SK-N-SH (cell line): ENCODE measurements at regions not wholly inside any gene's neighbourhood (a gene's known extent, or its start where the extent isn't known, plus 50 kb on each side); places are given as distances from the start of the nearest gene placed in this dataset.

ENCODE experiments used
- CTCF ChIA-PET: fragments of 300-600, 350-600 bp; formaldehyde crosslinking; extraction: SDS; loops from one replicate; lab custom pipeline; 2021; lab: Yijun Ruan, JAX
- POLR2A ChIA-PET: fragments of 350-600 bp; sonication (Branson Sonifier 250); formaldehyde crosslinking; extraction: SDS; loops from one replicate; lab custom pipeline; 2020; ENCODE audit warnings: antibody characterized with exemption, inconsistent platforms; lab: Yijun Ruan, JAX
- DNase-seq: peaks from one replicate; pipeline ENCODE4 v3.0.0; 2012
- H2AFZ ChIP-seq: fragments of 200-600 bp; sonication (generic); 2 replicates; pipeline ENCODE4 v1.8.1; 2016; ENCODE audit warnings: antibody characterized with exemption, mild to moderate bottlenecking, low read depth
- H3F3A ChIP-seq: fragments of 200-600 bp; sonication (generic); replicated peaks from 2 replicates; pipeline ENCODE3; 2016; ENCODE audit warnings: antibody characterized with exemption, mild to moderate bottlenecking; ENCODE audit not compliant: insufficient read depth
- H3K27ac ChIP-seq, 2 experiments: fragments of 200-500 bp in 1 of 2; fragments of 200-600 bp in 1 of 2; sonication (Bioruptor generic) in 1 of 2; sonication (generic), shearing (Covaris generic) in 1 of 2; 2 replicates each; pipeline versions ENCODE4 v1.5.1 to v1.6.1; 2014 to 2016; ENCODE audit warnings: low read depth in 2 of 2, inconsistent platforms in 1 of 2, low read length in 1 of 2, mild to moderate bottlenecking in 1 of 2, mixed read lengths in 1 of 2
- H3K27me3 ChIP-seq: fragments of 200-600 bp; sonication (generic), shearing (Covaris generic); 2 replicates; pipeline ENCODE4 v1.6.1; 2016; ENCODE audit warnings: mixed run types; ENCODE audit not compliant: insufficient read depth
- H3K36me3 ChIP-seq, 2 experiments: fragments of 200-500 bp in 1 of 2; fragments of 200-600 bp in 1 of 2; sonication (Bioruptor generic) in 1 of 2; sonication (generic) in 1 of 2; replicated peaks in 1 of 2; 2 replicates each; pipeline versions ENCODE3 to v1.5.1; 2014 to 2016; ENCODE audit warnings: low read length in 1 of 2, mild to moderate bottlenecking in 1 of 2; ENCODE audit not compliant: insufficient read depth in 2 of 2, control insufficient read depth in 1 of 2
- H3K4me1 ChIP-seq, 2 experiments: fragments of 200-500 bp in 1 of 2; fragments of 200-600 bp in 1 of 2; sonication (Bioruptor generic) in 1 of 2; sonication (generic), shearing (Covaris generic) in 1 of 2; 2 replicates each; pipeline versions ENCODE4 v1.5.1 to v1.6.1; 2014 to 2016; ENCODE audit warnings: low read depth in 1 of 2, low read length in 1 of 2, mixed run types in 1 of 2; ENCODE audit not compliant: insufficient read depth in 2 of 2, control insufficient read depth in 1 of 2
- H3K4me2 ChIP-seq: fragments of 200-600 bp; sonication (generic), shearing (Covaris generic); 2 replicates; pipeline ENCODE4 v1.6.1; 2017; ENCODE audit warnings: mixed run types
- H3K4me3 ChIP-seq, 2 experiments: fragments of 200-500 bp in 1 of 2; fragments of 200-600 bp in 1 of 2; sonication (Bioruptor generic) in 1 of 2; sonication (generic), shearing (Covaris generic) in 1 of 2; 2 replicates each; pipeline versions ENCODE4 v1.5.1 to v1.8.1; 2014 to 2016; ENCODE audit warnings: low read depth in 2 of 2, inconsistent platforms in 1 of 2, low read length in 1 of 2, mild to moderate bottlenecking in 1 of 2, mixed read lengths in 1 of 2, moderate library complexity in 1 of 2
- H3K79me2 ChIP-seq: fragments of 200-600 bp; sonication (generic); 2 replicates; pipeline ENCODE4 v1.8.1; 2017; ENCODE audit warnings: mild to moderate bottlenecking; ENCODE audit not compliant: insufficient read depth
- H3K9ac ChIP-seq: fragments of 200-600 bp; sonication (generic); 2 replicates; pipeline ENCODE4 v1.6.1; 2017; ENCODE audit warnings: mixed run types
- H3K9me2 ChIP-seq: fragments of 200-600 bp; sonication (generic); 2 replicates; pipeline ENCODE4 v1.6.1; 2017; ENCODE audit warnings: mixed run types
- H3K9me3 ChIP-seq: fragments of 200-600 bp; sonication (generic); 2 replicates; pipeline ENCODE4 v1.6.1; 2017; ENCODE audit warnings: mixed run types, mild to moderate bottlenecking, moderate library complexity
- H4K20me1 ChIP-seq: fragments of 200-600 bp; sonication (generic); 2 replicates; pipeline ENCODE4 v1.6.1; 2017; ENCODE audit warnings: mild to moderate bottlenecking, mixed run types; ENCODE audit not compliant: insufficient read depth
- CTCF ChIP-seq: fragments of 200-600 bp; sonication (generic); IDR thresholded peaks from 2 replicates; pipeline ENCODE4 v1.6.1; 2017; ENCODE audit warnings: antibody characterized with exemption, mild to moderate bottlenecking, moderate library complexity
- EP300 ChIP-seq, 2 experiments: IDR thresholded peaks; 2 replicates each; pipeline versions ENCODE4 v1.4.0 to v1.6.1; 2012; ENCODE audit warnings: borderline replicate concordance in 1 of 2, low read depth in 1 of 2, low read length in 1 of 2
- EZH2phosphoT487 ChIP-seq: fragments of 200-600 bp; sonication (generic); IDR thresholded peaks from 2 replicates; pipeline ENCODE4 v1.6.1; 2017; ENCODE audit warnings: low read depth, mixed run types, mild to moderate bottlenecking, antibody characterized with exemption, moderate library complexity, borderline replicate concordance
- FOXJ3 ChIP-seq: sonication (generic); formaldehyde crosslinking; IDR thresholded peaks from 2 replicates; pipeline ENCODE4 v1.5.1; 2020; ENCODE audit warnings: mild to moderate bottlenecking, missing genetic modification reagents
- FOXM1 ChIP-seq: IDR thresholded peaks from 2 replicates; pipeline ENCODE4 v1.4.0; 2012; ENCODE audit warnings: low read depth, mild to moderate bottlenecking
- GABPA ChIP-seq: IDR thresholded peaks from 2 replicates; pipeline ENCODE4 v1.4.0; 2012; ENCODE audit warnings: low read depth, mild to moderate bottlenecking
- GATA2 ChIP-seq: sonication (generic); formaldehyde crosslinking; IDR thresholded peaks from 2 replicates; pipeline ENCODE4 v1.5.0; 2020; ENCODE audit warnings: mild to moderate bottlenecking, missing genetic modification reagents
- JUND ChIP-seq: IDR thresholded peaks from 2 replicates; pipeline ENCODE4 v1.4.0; 2012
- NFIC ChIP-seq: IDR thresholded peaks from 2 replicates; pipeline ENCODE4 v1.4.0; 2012; ENCODE audit warnings: borderline replicate concordance
- REST ChIP-seq: IDR thresholded peaks from 2 replicates; pipeline ENCODE4 v1.6.1; 2012; ENCODE audit warnings: mild to moderate bottlenecking, low read depth, low read length, moderate library complexity
- TAF1 ChIP-seq: IDR thresholded peaks from 2 replicates; pipeline ENCODE4 v1.6.1; 2012; ENCODE audit warnings: low read depth, mild to moderate bottlenecking, low read length, moderate library complexity, borderline replicate concordance
- TCF12 ChIP-seq: IDR thresholded peaks from 2 replicates; pipeline ENCODE4 v1.4.0; 2012
- TEAD4 ChIP-seq: IDR thresholded peaks from 2 replicates; pipeline ENCODE4 v1.4.0; 2012; ENCODE audit warnings: mild to moderate bottlenecking, borderline replicate concordance; ENCODE audit not compliant: insufficient read depth
- YY1 ChIP-seq: IDR thresholded peaks from 2 replicates; pipeline ENCODE4 v1.4.0; 2012; ENCODE audit warnings: low read depth, mild to moderate bottlenecking
- WGBS: methylation state at CpG from one replicate; pipeline ENCODE4 v1.1.6; 2017; ENCODE audit warnings: low lambda C conversion rate; 5-methylcytosine and 5-hydroxymethylcytosine counted together
- TF ChIP-seq, protein P1 (sequence below): IDR thresholded peaks from 2 replicates; pipeline ENCODE4 v1.4.0; 2012; ENCODE audit warnings: low read depth, borderline replicate concordance
- TF ChIP-seq, protein P2 (sequence below): IDR thresholded peaks from 2 replicates; pipeline ENCODE4 v1.4.0; 2012; ENCODE audit warnings: low read depth

DNA sequence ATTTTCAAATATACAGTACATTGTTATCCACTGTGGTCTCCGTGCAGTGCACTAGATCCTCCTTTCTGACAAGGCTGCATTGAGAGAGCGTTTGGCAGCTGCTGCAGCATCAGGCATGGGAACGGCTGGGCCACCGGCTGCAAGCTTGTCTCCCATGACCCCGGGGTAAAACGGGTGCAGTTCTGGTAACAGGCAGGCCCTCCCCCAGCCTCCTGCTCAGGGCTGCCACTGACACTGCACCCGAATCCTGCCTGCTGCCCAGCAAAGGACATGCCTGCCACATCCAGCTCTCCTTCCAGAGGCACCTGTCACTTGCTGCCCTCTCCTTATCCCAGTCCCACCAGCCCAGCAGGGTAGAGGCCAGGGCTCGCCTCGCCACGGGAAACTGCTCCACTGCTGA, 124.5 kb upstream of the TMEM45B start:
- POLR2A ChIA-PET, result no interaction called here
- Histone ChIP-seq H3F3A (no peaks in the 10 kb centered on the region), H3K4me2 (no peak overlapping the region), H3K79me2 (no peaks in the 10 kb centered on the region), H3K36me3 (no peaks in the 10 kb centered on the region), H3K27me3 (no peaks in the 10 kb centered on the region), H3K4me3 (no peak overlapping the region), H3K4me1 (peaks cover 0 to 4% of the 10 kb centered on the region in 2 experiments; a peak in 1 of 4 replicates), H3K9me3 (no peaks in the 10 kb centered on the region), H3K27ac (no peak overlapping the region), H2AFZ (no peak overlapping the region), H3K9me2 (no peaks in the 10 kb centered on the region), H3K9ac (no peak overlapping the region), H4K20me1 (no peaks in the 10 kb centered on the region)
- 64% methylated on average over 6 of the region's 10 CpGs for WGBS
- CTCF ChIA-PET, result interaction anchor here (0.6 to 1.7 kb wide), 2 partner anchors 59 to 279 kb away, joined by 3 to 6 read pairs; no protein-coding TSS in a partner anchor
- TF ChIP-seq EP300 (IDR thresholded peaks at IDR 0.05; ENCODE audit: borderline replicate concordance in 1 of 2, low read depth in 1 of 2, low read length in 1 of 2), result no peak
- TF ChIP-seq GABPA, result no peak
- TF ChIP-seq, protein P1, sequence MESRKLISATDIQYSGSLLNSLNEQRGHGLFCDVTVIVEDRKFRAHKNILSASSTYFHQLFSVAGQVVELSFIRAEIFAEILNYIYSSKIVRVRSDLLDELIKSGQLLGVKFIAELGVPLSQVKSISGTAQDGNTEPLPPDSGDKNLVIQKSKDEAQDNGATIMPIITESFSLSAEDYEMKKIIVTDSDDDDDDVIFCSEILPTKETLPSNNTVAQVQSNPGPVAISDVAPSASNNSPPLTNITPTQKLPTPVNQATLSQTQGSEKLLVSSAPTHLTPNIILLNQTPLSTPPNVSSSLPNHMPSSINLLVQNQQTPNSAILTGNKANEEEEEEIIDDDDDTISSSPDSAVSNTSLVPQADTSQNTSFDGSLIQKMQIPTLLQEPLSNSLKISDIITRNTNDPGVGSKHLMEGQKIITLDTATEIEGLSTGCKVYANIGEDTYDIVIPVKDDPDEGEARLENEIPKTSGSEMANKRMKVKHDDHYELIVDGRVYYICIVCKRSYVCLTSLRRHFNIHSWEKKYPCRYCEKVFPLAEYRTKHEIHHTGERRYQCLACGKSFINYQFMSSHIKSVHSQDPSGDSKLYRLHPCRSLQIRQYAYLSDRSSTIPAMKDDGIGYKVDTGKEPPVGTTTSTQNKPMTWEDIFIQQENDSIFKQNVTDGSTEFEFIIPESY, result no peak
- no peak for TF ChIP-seq CTCF
- TF ChIP-seq YY1, result no peak
- TF ChIP-seq REST, result no peak
- TF ChIP-seq GATA2 (CRISPR knock-in tag), result no peak
- no peak for TF ChIP-seq TCF12
- TF ChIP-seq, protein P2, sequence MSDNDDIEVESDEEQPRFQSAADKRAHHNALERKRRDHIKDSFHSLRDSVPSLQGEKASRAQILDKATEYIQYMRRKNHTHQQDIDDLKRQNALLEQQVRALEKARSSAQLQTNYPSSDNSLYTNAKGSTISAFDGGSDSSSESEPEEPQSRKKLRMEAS, result no peak
- no peak for TF ChIP-seq TAF1
- no peak for TF ChIP-seq EZH2phosphoT487
- no peak for TF ChIP-seq NFIC
- TF ChIP-seq TEAD4, result no peak
- no peak for TF ChIP-seq FOXM1
- no peak for TF ChIP-seq FOXJ3 (CRISPR knock-in tag)
- no peak for TF ChIP-seq JUND
- peak; percentile 33 for DNase-seq
